Suprapubic skin (tissue), 4 donors: ENCODE measurements at regions not wholly inside any gene's neighbourhood (a gene's known extent, or its start where the extent isn't known, plus 50 kb on each side); places are given as distances from the start of the nearest gene placed in this dataset.

Experiments used
- CTCF ChIP-seq, 2 donors: fragments of 200-600 bp in 1 of 2; fragments of 450-650 bp in 1 of 2; sonication (generic) in 1 of 2; IDR thresholded peaks; one replicate each; pipeline ENCODE4 v1.5.1; 2016 to 2019; ENCODE audit warnings: antibody characterized with exemption in 2 of 2, mild to moderate bottlenecking in 1 of 2, moderate library complexity in 1 of 2
- POLR2A ChIP-seq, 2 donors: fragments of 450-650 bp; IDR thresholded peaks; one replicate each; pipeline ENCODE4 v1.6.1; 2017; ENCODE audit warnings: antibody characterized with exemption in 2 of 2, mild to moderate bottlenecking in 2 of 2, moderate library complexity in 2 of 2
- POLR2AphosphoS5 ChIP-seq, 3 donors: sonication (generic); formaldehyde crosslinking; IDR thresholded peaks; one replicate each; pipeline ENCODE4 v1.6.1; 2017; ENCODE audit warnings: antibody characterized with exemption in 3 of 3

- TF ChIP-seq CTCF (IDR thresholded peaks at IDR 0.05) (no peak), POLR2AphosphoS5 (IDR thresholded peaks at IDR 0.05) (no peak), POLR2A (IDR thresholded peaks at IDR 0.05) (no peak)
Measured at GRCh38 chr6:74577619-74578018, 628.2 kb downstream of the COL12A1 start.
